Gastrocnemius medialis (tissue), 4 donors: ENCODE measurements at regions not wholly inside any gene's neighbourhood (a gene's known extent, or its start where the extent isn't known, plus 50 kb on each side); places are given as distances from the start of the nearest gene placed in this dataset.

Experiments
- POLR2A ChIP-seq, 2 donors: fragments of 450-650 bp; IDR thresholded peaks; one replicate each; pipeline ENCODE4 v1.6.1; 2017; ENCODE audit warnings: antibody characterized with exemption in 2 of 2, mild to moderate bottlenecking in 2 of 2, moderate library complexity in 2 of 2
- TF ChIP-seq, protein P1 (sequence below), 5 experiments: fragments of 450-650 bp in 3 of 5; fragments of 200-600 bp in 2 of 5; sonication (generic) in 2 of 5; IDR thresholded peaks in 4 of 5; conservative IDR thresholded peaks in 1 of 5; 1 replicate in 4 of 5; 2 replicates in 1 of 5; pipeline ENCODE4 v1.5.1; 2016 to 2019; ENCODE audit warnings: antibody characterized with exemption in 5 of 5, mild to moderate bottlenecking in 3 of 5, moderate library complexity in 3 of 5

DNA sequence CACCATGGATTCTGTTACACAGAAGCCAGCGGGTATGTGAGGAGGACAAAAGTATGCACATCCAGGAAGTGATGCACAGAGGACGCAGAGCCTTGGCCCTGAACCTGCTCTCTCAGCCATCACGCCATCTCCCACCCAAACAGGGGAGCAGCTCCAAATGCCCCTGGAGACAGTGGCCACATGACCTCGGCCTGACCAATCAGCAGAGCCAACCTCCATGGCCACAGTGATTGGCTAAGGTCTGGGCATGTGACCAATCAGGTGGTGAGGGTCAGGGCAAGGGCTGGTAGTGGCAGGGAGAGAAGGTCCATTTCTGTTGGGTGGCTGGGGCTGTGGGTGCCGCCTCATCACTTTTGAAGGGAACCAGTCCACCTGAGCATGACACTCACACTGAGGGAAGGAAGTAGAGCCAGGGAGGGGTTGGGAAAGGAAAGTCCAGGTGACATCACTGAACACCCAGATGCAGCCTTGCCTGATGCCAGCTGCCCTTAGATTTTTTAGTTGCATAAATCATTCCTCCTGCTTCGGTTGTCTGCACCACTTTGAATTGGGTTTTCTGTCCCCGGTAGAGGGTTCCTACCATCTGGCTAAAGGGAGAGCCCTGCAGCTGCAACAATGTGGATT lies 70.3 kb upstream of the IQSEC1 start:
- TF ChIP-seq, protein P1, sequence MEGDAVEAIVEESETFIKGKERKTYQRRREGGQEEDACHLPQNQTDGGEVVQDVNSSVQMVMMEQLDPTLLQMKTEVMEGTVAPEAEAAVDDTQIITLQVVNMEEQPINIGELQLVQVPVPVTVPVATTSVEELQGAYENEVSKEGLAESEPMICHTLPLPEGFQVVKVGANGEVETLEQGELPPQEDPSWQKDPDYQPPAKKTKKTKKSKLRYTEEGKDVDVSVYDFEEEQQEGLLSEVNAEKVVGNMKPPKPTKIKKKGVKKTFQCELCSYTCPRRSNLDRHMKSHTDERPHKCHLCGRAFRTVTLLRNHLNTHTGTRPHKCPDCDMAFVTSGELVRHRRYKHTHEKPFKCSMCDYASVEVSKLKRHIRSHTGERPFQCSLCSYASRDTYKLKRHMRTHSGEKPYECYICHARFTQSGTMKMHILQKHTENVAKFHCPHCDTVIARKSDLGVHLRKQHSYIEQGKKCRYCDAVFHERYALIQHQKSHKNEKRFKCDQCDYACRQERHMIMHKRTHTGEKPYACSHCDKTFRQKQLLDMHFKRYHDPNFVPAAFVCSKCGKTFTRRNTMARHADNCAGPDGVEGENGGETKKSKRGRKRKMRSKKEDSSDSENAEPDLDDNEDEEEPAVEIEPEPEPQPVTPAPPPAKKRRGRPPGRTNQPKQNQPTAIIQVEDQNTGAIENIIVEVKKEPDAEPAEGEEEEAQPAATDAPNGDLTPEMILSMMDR (IDR thresholded peaks at IDR 0.05 in 4 of 5, conservative IDR thresholded peaks at IDR 0.05 in 1 of 5), result no peak
- TF ChIP-seq POLR2A (IDR thresholded peaks at IDR 0.05), result no peak
